ENCODE measurements at regions not wholly inside any gene's neighbourhood (a gene's known extent, or its start where the extent isn't known, plus 50 kb on each side); places are given as distances from the start of the nearest gene placed in this dataset.
A peak's percentile ranks its signal among the peaks of the same experiment; 100 is the strongest.

DNA sequence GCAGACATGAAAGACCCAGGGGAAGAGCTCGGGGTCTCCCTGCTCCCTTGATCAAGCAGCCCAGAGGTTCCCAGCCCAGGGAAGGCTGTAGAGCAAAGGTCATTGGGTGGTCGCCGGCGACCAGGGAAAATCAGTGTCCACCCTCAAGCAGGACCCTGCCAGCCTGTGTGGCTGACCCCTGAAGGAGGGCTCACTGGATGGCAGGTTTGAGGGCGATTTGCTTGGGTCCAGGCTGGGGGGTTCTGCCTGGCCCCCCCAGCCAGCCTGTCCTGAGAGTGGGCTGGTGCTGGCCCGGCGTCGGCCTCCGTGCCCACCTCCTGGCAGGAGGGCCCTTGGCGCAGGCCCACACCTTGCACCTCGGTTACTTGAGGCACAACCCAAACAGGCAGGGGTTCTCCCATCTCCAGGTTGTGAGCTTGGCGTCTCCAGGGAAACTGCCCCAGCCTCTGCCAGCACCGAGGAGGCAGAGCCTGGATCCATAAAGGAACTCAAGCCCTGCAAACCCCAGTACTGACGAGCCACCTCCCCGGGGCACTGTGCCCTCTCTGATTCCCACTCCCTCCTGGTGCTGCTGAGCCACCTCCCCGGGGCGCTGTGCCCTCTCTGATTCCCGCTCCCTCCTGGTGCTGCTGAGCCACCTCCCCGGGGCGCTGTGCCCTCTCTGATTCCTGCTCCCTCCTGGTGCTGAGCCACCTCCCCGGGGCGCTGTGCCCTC lies 329.0 kb upstream of the SFSWAP start:
- H4K91ac ChIP-seq (replicated peaks; ENCODE audit: insufficient read length, low read length), result no peak overlapping the region
- H3K27ac ChIP-seq (ENCODE audit: low read depth, low read length), result no peak overlapping the region
- no peak overlapping the region for H2BK120ac ChIP-seq (replicated peaks; ENCODE audit: low read depth, low read length)
- no peak overlapping the region for H3K56ac ChIP-seq (replicated peaks; ENCODE audit: insufficient read length, low read depth, low read length)
- H3K18ac ChIP-seq (ENCODE audit: extremely low read depth, low read length), result no peak overlapping the region
- H3K4me3 ChIP-seq (ENCODE audit: extremely low read depth in 1 of 4, insufficient read depth in 2 of 4, low read depth in 3 of 4, low read length in 4 of 4), result no peak overlapping the region
- H3K9ac ChIP-seq (replicated peaks in 1 of 4; ENCODE audit: extremely low read depth in 1 of 4, low read depth in 3 of 4, low read length in 3 of 4), result no peak overlapping the region
- H3K23me2 ChIP-seq (ENCODE audit: low read depth, low read length), result no peaks in the 10 kb centered on the region
- H2BK15ac ChIP-seq (ENCODE audit: low read length), result 0 out of 2 replicates have a peak overlapping the region, but pooled peaks have one; percentile 61
- ChIA-PET POLR2A (ENCODE audit: partially characterized antibody) (no interaction called here), CTCF (ENCODE audit: partially characterized antibody) (interaction anchor here (1.3 kb wide), 1 partner anchor 103 kb away, joined by 4 read pairs; no protein-coding TSS in a partner anchor)
- H3K27me3 ChIP-seq (replicated peaks in 1 of 4; ENCODE audit: control insufficient read depth in 3 of 4, extremely low read depth in 1 of 4, insufficient read depth in 3 of 4, low read length in 3 of 4), result peaks cover 0 to 6% (median 5%) of the 10 kb centered on the region in 4 experiments; a peak in 2 of 7 replicates
- H3K4ac ChIP-seq (replicated peaks; ENCODE audit: insufficient read length, low read depth, low read length), result no peak overlapping the region
- no peaks in the 10 kb centered on the region for H3K36me3 ChIP-seq (ENCODE audit: control insufficient read depth in 2 of 4, insufficient read depth in 4 of 4, low read length in 3 of 4)
- no peaks in the 10 kb centered on the region for H3K9me3 ChIP-seq (ENCODE audit: insufficient read depth in 2 of 2, low read depth in 1 of 2, low read length in 1 of 2)
- H2BK5ac ChIP-seq (ENCODE audit: low read depth, low read length), result no peak overlapping the region
- no peak overlapping the region; the same call in 1 of the 2 replicates for H2AFZ ChIP-seq (ENCODE audit: low read length)
- H3K4me2 ChIP-seq (ENCODE audit: insufficient read depth in 1 of 2, low read depth in 2 of 2, low read length in 2 of 2), result peak overlapping the region; percentile 43 to 58; a peak in 1 of 4 replicates
- 90% methylated on average over 19 of the region's 22 CpGs; no CpG with 5 or more reads in 1 of the 2 experiments for WGBS, 2 experiments (ENCODE audit: extremely low coverage in 1 of 2, insufficient coverage in 1 of 2, insufficient read length in 1 of 2, insufficient replicate concordance in 2 of 2, low coverage in 1 of 2, low lambda C conversion rate in 2 of 2, missing lambda C conversion rate in 1 of 2)
- no peaks in the 10 kb centered on the region for H3K79me1 ChIP-seq (ENCODE audit: low read depth, low read length)
- H2AK5ac ChIP-seq (ENCODE audit: low read depth, low read length), result no peak overlapping the region
- peaks cover 0 to 1% of the 10 kb centered on the region in 2 experiments for H4K20me1 ChIP-seq (replicated peaks in 1 of 2; ENCODE audit: control insufficient read depth in 1 of 2, insufficient read depth in 2 of 2, low read length in 2 of 2)
- no peaks in the 10 kb centered on the region for H3K79me2 ChIP-seq (ENCODE audit: control insufficient read depth in 1 of 2, insufficient read depth in 2 of 2, low read length in 2 of 2)
- no peak overlapping the region for H3K23ac ChIP-seq (ENCODE audit: insufficient read length)
- H2BK20ac ChIP-seq (ENCODE audit: low read length), result no peak overlapping the region
- no peak overlapping the region for H3K14ac ChIP-seq (ENCODE audit: insufficient read length)
- DNase-seq (ENCODE audit: low read depth in 1 of 2, low spot score in 2 of 2) (no peak), FAIRE-seq (no peak)
- H4K8ac ChIP-seq (ENCODE audit: extremely low read depth, insufficient read depth, low read length), result no peak overlapping the region
- H4K5ac ChIP-seq (ENCODE audit: insufficient read length, low read depth, low read length), result no peak overlapping the region
- H2BK12ac ChIP-seq (ENCODE audit: low read depth, low read length), result peak overlapping the region; percentile 27; the same call in 1 of the 2 replicates
- peaks cover 0 to 20% (median 13%) of the 10 kb centered on the region in 4 experiments; a peak in 6 of 7 replicates for H3K4me1 ChIP-seq (replicated peaks in 1 of 4; ENCODE audit: control insufficient read depth in 3 of 4, insufficient read depth in 4 of 4, low read length in 3 of 4)
- TF ChIP-seq GABPA (IDR thresholded peaks at IDR 0.05; ENCODE audit: borderline replicate concordance, insufficient read depth, low read length), result no peak
- no peak for TF ChIP-seq KDM4A (IDR thresholded peaks at IDR 0.05; ENCODE audit: low read depth, low read length, severe bottlenecking)
- TF ChIP-seq CEBPB (IDR thresholded peaks at IDR 0.05; ENCODE audit: low read depth, low read length), result no peak

Data from H1 (cell line).